Activated naive CD4-positive, alpha-beta T cell treated with anti-CD3 and anti-CD28 coated beads, Interleukin-2, amount 50 U/mL, for 72 hours (primary cell): ENCODE measurements at regions not wholly inside any gene's neighbourhood (a gene's known extent, or its start where the extent isn't known, plus 50 kb on each side); places are given as distances from the start of the nearest gene placed in this dataset.

ENCODE experiments used
- ATAC-seq, 2 donors: fragments of 150-1000 bp; cut with Tn5 transposase; 2 replicates each; pipeline ENCODE4 v1.10.0; 2021; ENCODE audit warnings: mild to moderate bottlenecking in 2 of 2, moderate library complexity in 2 of 2
- DNase-seq, 2 donors: peaks; one replicate each; pipeline ENCODE4 v3.0.0; 2021 to 2022; ENCODE audit warnings: low spot score in 2 of 2
- H3K27ac Mint-ChIP-seq, 2 donors: one replicate each; pipeline ENCODE4 v1.8.0; 2022; ENCODE audit warnings: mild to moderate bottlenecking in 2 of 2, mixed read lengths in 2 of 2
- H3K36me3 Mint-ChIP-seq, 2 donors: one replicate each; pipeline ENCODE4 v1.8.0; 2022; ENCODE audit warnings: mixed read lengths in 2 of 2
- H3K9me3 Mint-ChIP-seq, 2 donors: one replicate each; pipeline ENCODE4 v1.8.0; 2022; ENCODE audit warnings: mixed read lengths in 2 of 2

GRCh38 chr6:149164199-149164750 is 153.2 kb upstream of the TAB2 start:
- peaks cover 0 to 16% of the 10 kb centered on the region in 2 donors for H3K9me3 Mint-ChIP-seq
- peaks cover 0 to 12% of the 10 kb centered on the region in 2 donors for H3K36me3 Mint-ChIP-seq
- no peak overlapping the region for H3K27ac Mint-ChIP-seq
- DNase-seq = no peak
- ATAC-seq = peak in 1 of 2 donors; percentile 44

DNA sequence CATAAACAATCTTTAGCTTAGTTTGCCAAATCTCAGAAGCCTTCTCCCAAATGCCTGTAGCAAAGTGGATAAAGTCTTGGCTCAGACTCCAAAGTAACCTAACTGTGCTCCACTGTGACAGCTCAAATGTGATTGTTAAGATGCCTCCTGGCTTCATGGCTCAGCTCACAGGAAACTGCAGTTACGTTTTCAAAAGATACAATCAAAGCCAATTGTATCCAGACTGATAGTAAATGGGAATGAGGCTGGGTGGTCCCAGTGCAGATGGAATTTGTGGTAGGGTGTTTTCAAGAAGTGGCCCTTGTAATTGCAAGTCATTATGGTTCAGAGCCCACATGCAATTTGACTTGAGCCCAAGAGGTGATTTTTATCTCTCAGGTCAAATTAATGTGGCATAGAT is 151.2 kb upstream of the TAB2 start:
- H3K9me3 Mint-ChIP-seq = peaks cover 0 to 26% of the 10 kb centered on the region in 2 donors
- no peak for DNase-seq
- ATAC-seq = no peak
- H3K36me3 Mint-ChIP-seq = peaks cover 0 to 25% of the 10 kb centered on the region in 2 donors
- H3K27ac Mint-ChIP-seq = peak overlapping the region in 1 of 2 donors; percentile 31

DNA sequence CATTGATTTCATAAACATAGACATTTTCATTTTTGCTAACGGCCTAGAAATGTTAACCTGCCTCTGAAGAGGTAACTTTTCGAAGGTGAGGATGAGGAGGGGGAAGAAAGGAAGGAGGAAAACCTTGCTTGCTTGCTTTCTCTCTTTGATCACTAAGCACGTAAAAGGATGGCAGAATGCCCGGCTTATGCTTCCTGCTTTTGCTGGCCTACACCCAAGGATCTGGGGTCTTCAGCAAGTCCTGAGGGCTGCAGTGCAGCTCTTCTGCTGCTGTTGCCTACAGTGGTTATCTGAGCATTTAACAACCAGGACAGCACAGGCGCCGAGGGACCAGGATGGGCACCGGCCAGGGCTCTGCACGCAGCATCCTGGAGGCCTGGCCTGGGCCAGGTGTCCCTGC is 150.8 kb upstream of the TAB2 start:
- Mint-ChIP-seq H3K36me3 (peaks cover 0 to 27% of the 10 kb centered on the region in 2 donors), H3K9me3 (peaks cover 0 to 23% of the 10 kb centered on the region in 2 donors), H3K27ac (peak overlapping the region in 1 of 2 donors; percentile 31)
- ATAC-seq (peak in 1 of 2 donors; percentile 18), DNase-seq (no peak)

- ATAC-seq (peak in 1 of 2 donors; percentile 70), DNase-seq (no peak)
- Mint-ChIP-seq H3K36me3 (peaks cover 0 to 27% of the 10 kb centered on the region in 2 donors), H3K9me3 (peaks cover 0 to 22% of the 10 kb centered on the region in 2 donors), H3K27ac (no peak overlapping the region)
Observed at GRCh38 chr6:149168968-149169367, 148.5 kb upstream of the TAB2 start.

DNA sequence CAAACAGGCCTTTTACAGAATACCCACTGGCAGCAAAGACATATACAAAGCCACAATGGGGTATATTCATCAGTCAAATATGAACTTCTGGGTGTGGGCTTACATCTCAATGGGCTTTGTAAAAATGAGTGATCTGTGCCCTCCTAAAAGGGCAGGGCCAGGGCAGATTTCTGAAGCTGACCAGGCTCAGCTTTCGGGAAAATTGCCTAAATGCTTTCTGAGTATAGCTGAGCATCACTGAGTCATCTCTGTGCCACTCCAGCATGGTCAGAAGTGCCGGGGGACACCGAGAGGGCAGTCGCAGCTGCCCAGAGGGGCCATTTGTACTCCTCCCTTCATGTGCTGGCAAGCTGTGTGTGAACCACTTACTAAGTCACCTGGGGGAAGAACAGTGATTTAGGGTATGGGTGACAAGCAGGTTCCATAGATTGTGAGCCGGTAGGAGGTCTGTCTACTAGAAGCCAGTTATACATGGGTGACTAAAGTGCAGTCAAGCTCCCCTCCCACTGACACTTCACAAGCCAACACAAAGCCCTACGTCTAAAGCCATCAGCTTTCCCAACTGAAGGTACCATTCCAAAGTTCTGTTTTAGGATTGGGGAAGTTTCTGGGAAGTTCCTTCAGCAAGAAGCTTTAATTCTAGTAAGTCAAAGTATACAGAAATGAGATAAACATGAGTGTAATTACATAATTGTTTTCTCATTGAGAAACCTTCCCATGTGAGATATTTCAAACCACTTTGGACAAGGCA is 147.6 kb upstream of the TAB2 start:
- Mint-ChIP-seq H3K27ac (peak overlapping the region in 1 of 2 donors; percentile 48), H3K9me3 (peaks cover 0 to 22% of the 10 kb centered on the region in 2 donors), H3K36me3 (peaks cover 0 to 27% of the 10 kb centered on the region in 2 donors)
- ATAC-seq (no peak), DNase-seq (no peak)

DNA sequence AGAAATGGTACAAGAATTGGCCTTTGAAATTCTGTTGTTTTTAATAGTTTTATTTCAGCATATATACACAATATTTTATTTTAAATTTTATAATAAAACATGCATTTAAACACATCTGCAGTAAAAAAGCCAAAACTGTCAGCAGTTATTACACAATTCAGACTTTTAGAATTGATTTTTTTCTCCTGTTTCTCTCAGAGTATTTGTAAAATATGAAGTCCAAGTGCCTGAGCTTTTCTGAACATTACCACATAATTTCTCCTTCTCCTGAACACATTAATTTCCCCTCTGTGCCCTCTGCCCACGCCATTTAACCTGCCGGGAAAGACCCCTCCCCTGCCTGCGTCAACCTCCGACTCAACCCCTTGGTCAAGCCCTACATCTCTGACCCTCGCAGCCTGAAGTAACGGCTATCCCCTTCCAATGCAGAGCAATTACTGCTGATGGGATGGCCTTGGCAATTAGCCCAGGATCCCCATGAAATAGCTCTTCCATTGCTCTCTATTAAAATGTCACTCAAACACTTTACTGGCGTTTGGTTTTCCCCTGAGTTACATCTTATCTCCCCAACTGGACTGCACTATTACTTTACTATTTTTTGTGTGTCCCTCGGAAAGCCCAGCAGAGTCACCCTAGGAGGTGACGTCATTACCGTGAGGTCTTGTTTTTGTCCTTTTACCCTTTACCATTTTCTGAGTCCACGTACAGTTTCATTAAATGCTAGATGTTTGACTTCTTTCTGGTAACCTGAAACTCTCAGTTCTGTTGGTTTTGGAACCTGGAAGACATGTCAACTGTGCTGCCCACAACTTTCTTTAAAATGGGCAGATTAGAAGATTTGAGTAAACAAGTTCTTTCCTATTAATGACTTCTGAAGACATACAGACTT is 146.7 kb upstream of the TAB2 start:
- Mint-ChIP-seq H3K36me3 (peaks cover 0 to 27% of the 10 kb centered on the region in 2 donors), H3K27ac (peak overlapping the region in 1 of 2 donors; percentile 37), H3K9me3 (peaks cover 0 to 22% of the 10 kb centered on the region in 2 donors)
- DNase-seq = no peak
- ATAC-seq = no peak

DNA sequence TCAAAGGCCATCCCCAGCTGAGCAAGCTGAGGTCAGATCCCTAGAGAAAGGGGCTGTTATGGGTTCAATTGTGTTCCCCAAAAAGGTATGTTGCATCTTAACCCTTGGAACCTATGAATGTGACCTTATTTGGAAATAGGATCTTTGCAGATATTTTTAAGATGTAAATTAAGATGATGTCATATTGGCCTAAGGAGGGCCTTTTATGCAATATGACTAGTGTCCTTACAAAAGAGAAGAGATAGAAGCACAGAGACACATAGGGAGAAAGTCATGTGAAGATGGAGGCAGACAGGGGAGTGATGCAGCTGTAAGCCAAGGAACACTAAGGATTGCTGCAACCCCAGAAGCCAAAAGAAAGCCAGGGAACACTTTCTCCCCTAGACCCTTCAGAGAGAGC is 144.3 kb upstream of the TAB2 start:
- Mint-ChIP-seq H3K9me3 (peaks cover 0 to 28% of the 10 kb centered on the region in 2 donors), H3K27ac (no peak overlapping the region), H3K36me3 (peaks cover 0 to 34% of the 10 kb centered on the region in 2 donors)
- DNase-seq = no peak
- no peak for ATAC-seq

GRCh38 chr6:149174962-149175361 is 142.6 kb upstream of the TAB2 start:
- Mint-ChIP-seq H3K27ac (no peak overlapping the region), H3K9me3 (peaks cover 0 to 26% of the 10 kb centered on the region in 2 donors), H3K36me3 (peaks cover 0 to 31% of the 10 kb centered on the region in 2 donors)
- ATAC-seq (no peak), DNase-seq (no peak)

DNA sequence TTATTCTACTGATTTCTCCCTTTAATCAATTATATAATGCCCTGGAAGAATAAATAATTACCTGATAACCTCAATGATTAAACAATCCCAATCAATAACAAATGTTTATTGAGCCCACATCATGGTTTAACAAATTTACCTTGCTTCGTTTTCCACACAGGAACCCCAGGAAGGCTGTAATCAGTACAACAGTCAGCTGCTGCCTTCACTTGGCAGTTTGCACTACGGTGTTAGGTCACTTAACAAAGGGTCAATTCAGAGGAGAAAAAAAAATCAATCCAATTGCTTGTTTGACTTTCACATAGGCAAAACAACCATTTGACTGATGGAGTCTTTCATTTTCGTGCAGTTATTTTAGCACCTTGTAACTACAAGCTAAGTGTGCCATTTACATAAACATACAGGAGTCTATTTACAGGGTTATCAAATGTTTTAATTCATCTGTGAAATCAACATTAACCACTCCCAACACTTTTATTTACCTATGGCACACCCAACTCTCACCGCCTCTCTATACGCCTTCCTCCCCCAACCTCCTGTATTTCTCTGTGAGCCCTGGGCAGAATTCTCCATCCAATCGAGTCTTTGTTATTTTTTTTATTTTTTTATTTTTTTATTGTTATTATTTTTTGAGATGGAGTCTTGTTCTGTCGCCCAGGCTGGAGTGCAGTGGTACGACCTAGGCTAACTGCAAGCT is 140.4 kb upstream of the TAB2 start:
- Mint-ChIP-seq H3K9me3 (peaks cover 0 to 20% of the 10 kb centered on the region in 2 donors), H3K27ac (no peak overlapping the region)

GRCh38 chr6:149179431-149179830 is 138.1 kb upstream of the TAB2 start:
- DNase-seq (no peak), ATAC-seq (no peak)
- Mint-ChIP-seq H3K27ac (no peak overlapping the region), H3K36me3 (peaks cover 0 to 27% of the 10 kb centered on the region in 2 donors), H3K9me3 (peaks cover 0 to 18% of the 10 kb centered on the region in 2 donors)

More for the DNA sequence above, 140.4 kb upstream of the TAB2 start:
- no peak for DNase-seq
- ATAC-seq = no peak
- peaks cover 0 to 23% of the 10 kb centered on the region in 2 donors for H3K36me3 Mint-ChIP-seq

GRCh38 chr6:149181304-149181703 is 136.2 kb upstream of the TAB2 start:
- ATAC-seq (no peak), DNase-seq (no peak)
- H3K9me3 Mint-ChIP-seq = peaks cover 7 to 26% of the 10 kb centered on the region in 2 donors
- H3K27ac Mint-ChIP-seq = no peak overlapping the region
- peaks cover 8 to 37% of the 10 kb centered on the region in 2 donors for H3K36me3 Mint-ChIP-seq

DNA sequence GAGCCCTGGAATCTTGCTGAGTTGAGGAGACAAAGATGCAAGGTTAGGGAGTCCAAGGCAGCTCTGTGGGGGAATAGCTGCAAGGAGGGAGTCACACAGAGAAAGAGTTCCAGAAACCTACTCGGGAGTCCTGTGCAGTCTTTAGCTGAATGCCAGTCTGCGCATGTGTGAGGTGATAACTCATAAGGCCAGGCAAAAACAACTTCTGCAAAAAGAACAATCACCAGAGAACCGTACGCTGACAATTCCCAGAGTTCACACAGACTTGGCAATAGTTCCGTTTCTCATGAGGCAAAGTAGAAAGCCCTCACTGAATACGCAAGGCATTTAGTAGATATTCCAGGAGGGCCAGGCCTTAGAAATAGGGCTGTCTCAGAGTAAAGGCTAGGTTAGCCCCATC is 135.2 kb upstream of the TAB2 start:
- H3K27ac Mint-ChIP-seq = peak overlapping the region in 1 of 2 donors; percentile 84
- ATAC-seq = no peak
- H3K36me3 Mint-ChIP-seq = peaks cover 8 to 33% of the 10 kb centered on the region in 2 donors
- DNase-seq = no peak
- peaks cover 7 to 23% of the 10 kb centered on the region in 2 donors for H3K9me3 Mint-ChIP-seq

DNA sequence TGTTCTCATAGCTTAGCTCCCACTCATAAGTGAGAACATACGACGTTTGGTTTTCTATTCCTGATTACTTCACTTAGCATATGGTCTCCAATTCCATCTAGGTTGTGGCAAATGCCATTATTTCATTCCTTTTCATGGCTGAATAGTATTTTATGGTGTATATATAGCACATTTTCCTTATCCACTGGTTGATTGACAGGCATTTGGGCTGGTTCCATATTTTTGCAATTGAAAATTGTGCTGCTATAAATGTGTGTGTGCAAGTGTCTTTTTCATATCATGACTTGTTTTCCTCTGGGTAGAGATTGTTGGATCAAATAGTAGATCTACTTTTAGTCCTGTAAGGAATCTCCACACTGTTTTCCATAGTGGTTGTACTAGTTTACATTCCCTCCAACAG is 133.0 kb upstream of the TAB2 start:
- Mint-ChIP-seq H3K9me3 (peaks cover 14 to 26% of the 10 kb centered on the region in 2 donors), H3K27ac (no peak overlapping the region), H3K36me3 (peaks cover 22 to 38% of the 10 kb centered on the region in 2 donors)
- no peak for ATAC-seq
- DNase-seq = no peak

DNA sequence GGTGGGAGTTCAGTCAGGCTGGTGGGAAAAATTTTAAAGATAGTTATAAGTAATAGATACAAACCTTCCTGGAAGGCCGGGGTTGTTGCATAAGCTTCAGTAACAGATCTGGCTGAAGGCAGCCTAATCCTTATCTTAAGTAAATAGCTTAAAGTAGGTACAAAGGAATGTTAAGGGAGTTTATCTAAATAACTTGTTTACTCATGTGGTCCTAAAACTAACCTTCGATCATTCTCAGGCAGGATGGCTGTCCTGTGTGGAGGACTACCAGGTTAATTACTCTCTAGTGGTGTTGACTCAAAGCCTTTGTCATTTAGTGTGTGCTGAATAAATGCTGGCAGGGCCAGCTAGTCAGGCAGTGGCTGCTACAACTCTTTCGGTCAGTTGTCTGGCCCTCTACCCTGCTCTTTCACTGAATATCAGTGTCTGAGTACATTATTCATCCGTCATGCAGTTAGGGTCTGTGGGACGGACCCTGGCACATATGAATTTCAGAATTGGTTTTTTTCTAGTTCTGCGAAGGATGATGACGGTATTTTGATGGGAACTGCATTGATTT is 131.6 kb upstream of the TAB2 start:
- peaks cover 14 to 26% of the 10 kb centered on the region in 2 donors for H3K9me3 Mint-ChIP-seq
- H3K36me3 Mint-ChIP-seq = peaks cover 23 to 49% of the 10 kb centered on the region in 2 donors

GRCh38 chr6:149186873-149187272 is 130.6 kb upstream of the TAB2 start:
- Mint-ChIP-seq H3K9me3 (peaks cover 14 to 26% of the 10 kb centered on the region in 2 donors), H3K27ac (no peak overlapping the region), H3K36me3 (peaks cover 23 to 48% of the 10 kb centered on the region in 2 donors)
- DNase-seq = no peak
- no peak for ATAC-seq

More for the DNA sequence above, 131.6 kb upstream of the TAB2 start:
- no peak overlapping the region for H3K27ac Mint-ChIP-seq
- ATAC-seq (no peak), DNase-seq (no peak)
